HG03103 (cell line): ENCODE measurements at regions not wholly inside any gene's neighbourhood (a gene's known extent, or its start where the extent isn't known, plus 50 kb on each side); places are given as distances from the start of the nearest gene placed in this dataset.

Experiments
- ATAC-seq: cut with Tn5 transposase; IDR thresholded peaks from one replicate; pipeline ENCODE4 v1.9.1; 2021; ENCODE audit warnings: low read depth; ENCODE audit not compliant: unreplicated experiment

DNA sequence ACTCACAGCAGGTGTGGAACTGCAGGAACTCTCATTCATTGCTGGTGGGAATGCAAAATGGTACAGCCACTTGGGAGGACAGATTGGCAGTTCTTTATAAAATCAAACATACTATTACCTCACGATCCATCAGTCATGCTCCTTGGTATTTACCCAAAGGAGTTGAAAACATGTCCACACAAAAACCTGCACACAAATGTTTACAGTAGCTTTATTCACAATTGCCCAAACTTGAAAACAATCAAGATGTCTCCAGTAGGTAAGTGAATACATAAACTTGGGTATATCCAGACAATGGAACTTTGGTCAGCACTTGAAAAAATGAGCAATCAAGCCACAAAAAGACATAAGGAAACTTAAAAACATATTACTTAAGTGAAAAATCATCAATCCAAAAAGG lies 215.5 kb downstream of the IRX1 start:
- ATAC-seq: no peak

DNA sequence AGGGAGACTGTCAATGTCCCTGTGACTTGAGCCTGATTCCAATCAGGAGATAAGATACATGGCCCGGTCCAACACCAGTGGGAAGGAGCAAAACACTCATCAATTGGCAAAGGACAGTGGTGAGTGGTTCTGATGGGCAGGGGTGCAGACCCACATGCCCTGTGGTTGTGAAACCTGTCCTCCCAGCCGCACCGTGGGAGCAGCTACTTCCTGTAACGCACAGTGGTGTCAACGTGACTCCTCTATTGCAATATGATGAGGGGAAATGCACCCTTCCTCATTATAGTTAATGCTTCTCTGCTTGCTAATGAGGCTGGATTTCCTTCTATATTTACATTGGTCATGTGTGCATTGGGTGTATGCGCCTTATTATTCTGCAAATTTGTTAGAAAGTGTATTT lies 223.0 kb downstream of the IRX1 start:
- ATAC-seq: no peak

DNA sequence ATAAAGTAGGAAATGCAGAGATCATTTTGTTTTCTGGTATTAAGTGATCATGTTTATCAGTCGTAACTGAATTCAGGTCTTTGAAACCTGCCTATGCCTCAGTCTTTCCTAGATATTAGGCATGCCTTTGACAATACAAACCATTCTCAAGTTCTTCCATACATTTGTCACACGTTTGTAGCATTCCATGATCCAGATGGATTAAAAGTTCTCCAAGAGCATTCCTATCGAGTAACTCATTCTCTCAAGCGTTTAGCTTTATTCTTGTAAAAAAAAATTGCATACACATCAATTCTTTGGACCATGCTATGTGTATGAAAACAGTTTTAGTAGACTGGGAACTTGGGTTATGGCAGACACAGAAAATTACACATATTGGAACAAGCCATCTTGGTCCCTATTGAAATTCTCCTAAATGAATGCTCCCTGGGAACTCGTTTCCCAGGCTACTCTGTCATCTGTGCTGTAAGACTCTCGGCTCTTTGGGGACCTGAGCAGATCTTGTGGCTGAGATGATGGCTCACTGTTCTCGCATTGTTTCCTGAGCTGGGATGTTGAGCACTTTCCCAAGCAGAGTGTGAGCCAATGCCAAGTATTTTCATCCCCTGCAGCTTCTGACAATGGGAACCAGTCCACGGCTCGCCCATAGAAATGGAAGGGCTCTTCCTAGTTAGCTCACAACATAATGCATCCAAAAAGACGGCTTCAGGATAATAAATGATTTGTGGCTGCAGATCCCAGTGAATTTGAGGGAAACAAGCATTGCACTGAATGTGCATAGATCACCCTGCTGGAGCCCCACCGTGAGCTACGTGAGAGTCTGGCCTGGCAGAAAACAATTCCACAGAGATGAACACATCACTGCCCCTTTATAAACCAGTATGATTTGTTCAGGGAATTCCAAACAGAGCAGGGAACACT lies 230.2 kb downstream of the IRX1 start:
- no peak for ATAC-seq

DNA sequence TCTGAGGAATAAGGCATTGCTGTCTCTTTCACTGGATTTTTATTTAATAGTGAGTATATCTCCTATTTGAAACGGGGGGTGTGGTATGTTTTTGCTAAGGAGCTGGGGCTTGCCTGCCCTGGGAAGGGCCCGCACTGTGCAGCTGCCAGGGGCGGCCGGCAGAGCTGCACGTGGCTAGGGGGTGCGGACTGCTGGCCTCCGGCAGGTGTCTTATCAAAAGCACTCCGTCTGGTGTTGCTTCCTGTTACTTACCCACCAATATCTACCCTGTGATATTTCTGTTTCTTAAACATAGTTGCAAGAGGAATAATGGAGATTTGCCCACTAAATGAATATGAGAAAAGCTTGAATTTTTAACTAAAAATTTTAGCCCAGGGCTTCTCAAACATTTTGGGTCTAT lies 232.0 kb downstream of the IRX1 start:
- no peak for ATAC-seq

DNA sequence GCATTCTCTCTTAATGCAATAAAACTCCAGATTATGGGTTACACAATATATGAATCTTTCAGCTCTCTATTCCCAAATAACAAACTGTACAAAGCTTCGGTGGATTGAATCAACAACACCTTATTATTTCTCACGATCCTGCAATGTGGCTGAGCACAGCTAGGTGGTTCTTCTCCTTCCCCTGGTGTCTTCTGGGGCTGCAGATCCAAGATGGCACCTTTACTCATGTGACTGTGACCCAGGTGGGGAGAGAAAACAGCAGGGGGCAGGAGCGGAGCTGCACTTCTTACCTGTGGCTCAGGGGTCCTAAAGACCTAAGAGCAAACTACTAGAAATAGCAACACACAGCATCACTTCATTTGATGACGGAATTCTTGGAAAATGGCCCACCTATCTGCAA lies 233.1 kb downstream of the IRX1 start:
- no peak for ATAC-seq

DNA sequence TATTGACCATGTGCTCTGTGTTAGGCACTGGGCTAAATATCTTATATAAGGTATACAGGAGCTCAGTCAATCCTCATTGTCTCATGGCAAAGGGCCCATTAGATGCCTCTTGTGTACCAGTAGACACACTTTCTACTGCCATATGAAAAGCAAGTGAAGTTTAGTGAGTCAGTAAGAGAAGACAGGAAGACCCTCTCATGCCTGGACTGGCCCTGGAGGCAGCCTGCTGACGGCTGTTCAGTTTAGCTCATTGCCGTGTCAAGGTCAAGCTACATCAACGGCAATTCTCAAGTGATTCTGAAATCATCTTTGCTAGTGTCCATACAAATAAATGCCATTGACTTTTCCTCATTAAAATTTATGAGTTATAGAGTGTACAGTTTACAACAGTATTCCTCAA lies 237.9 kb downstream of the IRX1 start:
- ATAC-seq: no peak

DNA sequence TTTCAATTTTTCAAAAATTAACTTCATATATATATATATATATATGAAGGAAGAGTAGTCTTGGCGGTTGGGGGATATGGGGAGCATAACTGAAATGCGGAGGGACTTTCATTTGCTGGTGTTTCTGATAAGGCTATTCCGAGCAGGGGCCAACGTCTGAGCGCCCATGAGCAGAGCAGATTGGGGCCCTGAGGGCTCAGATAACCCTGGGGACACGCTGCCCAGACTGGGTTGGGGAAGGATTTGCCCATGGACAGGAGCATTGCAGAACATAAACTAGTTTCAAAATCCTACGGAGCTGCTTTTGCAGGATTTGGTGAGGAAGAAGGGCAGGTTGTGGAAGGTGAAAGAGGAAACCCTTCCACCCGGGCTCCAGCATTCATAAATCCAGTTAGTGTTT lies 240.2 kb downstream of the IRX1 start:
- ATAC-seq: no peak

DNA sequence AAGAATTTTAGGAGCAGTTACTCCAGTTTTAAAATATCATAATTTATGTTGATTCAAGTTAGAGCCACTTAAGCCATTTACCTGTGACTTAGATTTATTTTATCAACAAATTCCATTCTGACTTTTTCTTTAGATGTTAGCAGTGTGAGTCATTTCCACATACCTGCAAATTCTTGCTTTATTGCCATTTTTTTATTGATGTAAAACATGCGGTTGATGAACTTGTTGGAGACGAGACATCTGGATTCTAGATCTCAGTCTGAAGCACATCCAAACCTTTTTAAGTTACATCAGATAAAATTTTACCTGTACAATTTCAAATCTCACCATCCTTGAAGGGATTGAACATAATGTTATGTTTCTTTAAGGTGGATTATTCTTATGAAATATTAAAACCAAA lies 240.9 kb downstream of the IRX1 start:
- ATAC-seq: no peak

DNA sequence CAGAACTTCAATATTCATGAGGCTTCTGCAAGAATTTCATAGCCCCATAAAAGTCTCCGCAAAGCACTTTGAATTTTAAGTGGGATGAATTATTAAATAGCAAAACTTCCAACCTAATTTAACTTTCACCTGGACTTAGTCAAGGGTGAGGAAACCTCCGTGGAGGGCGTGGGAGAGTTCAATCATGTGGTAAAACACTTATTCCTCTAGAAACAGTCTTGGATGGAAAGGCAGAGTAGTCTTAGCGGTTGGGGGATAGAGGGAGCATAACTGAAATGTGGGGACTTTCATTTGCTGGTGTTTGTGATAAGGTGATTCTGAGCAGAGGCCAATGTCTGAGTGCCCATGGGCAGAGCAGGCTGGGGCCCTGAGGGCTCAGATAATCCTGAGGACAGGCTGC lies 241.9 kb downstream of the IRX1 start:
- ATAC-seq: no peak

DNA sequence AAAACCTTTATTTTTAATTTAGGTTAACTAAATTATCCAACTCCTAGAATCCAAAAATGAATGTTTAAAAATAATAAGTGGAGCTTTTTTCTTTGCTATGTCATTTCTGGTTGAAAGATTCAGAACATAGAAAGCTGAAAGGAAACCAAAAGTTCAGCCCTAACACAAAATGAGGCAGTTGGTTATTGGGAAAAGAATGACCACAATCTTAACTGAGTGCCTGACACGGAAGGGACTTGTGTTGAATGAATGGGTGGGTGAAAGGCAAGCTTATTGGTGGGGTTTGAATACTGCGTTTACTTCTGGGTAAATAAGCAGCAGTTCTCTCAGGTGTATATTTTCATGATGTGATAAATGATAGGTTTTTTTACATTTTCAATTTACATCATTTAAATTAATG lies 243.5 kb downstream of the IRX1 start:
- no peak for ATAC-seq

DNA sequence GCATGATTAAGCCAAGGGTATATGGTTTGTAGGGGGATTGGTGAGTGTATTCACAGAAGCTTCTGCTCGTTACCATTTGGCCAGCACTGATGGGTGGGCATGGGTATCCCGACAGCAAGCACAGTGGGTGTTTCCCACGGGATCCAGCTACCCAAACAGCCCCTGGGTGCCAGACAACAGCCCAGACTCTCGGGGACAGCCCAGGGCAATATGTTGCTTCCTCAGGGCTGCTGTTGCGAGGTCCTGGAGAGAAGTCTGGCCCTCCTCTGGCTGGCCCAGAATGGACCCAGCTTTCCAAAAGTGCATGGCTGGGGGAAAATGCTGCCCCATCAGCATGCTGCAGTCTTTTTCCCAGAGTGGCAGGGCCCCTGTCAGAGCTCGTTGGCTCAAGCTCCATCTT lies 247.0 kb downstream of the IRX1 start:
- ATAC-seq: no peak

DNA sequence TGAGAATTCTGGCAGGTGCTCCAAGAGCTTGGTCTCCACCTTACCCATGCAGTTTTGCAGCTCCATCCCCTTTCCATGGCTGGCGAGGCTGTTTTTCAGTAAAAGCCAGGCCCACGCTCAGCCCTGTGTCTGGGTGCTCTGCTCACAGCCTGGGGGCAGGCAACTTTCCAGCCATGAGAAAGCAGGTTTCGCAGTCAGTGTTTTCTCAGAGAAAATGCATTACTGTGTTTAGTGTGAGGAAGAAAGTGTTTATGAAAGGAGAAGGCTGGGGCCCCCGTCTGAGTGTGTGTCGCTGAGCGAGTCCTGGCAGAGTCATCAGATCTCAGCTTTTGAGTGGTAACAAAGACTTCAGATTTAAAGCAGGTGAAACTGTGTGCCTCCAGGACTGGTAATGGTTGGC lies 248.1 kb downstream of the IRX1 start:
- ATAC-seq: no peak

DNA sequence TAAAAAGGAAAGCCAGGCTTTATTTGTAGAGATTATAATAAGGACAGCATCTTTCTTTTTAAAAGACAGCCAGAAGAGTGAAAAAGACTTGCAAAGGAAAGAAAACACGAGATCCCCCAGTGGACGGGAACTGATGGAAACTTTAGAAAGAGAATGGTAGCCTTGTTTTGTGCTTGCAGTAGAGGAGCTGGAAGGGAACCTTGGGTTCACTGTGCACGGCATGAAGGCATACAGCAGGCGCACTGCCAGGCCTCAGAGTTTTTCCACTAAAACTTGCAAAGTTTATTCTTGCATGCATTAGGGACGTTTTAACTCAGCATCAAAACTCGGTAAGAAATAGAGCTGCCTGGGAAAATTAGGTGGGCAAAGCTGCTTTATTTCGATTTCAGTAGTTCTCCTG lies 248.6 kb downstream of the IRX1 start:
- ATAC-seq: no peak

DNA sequence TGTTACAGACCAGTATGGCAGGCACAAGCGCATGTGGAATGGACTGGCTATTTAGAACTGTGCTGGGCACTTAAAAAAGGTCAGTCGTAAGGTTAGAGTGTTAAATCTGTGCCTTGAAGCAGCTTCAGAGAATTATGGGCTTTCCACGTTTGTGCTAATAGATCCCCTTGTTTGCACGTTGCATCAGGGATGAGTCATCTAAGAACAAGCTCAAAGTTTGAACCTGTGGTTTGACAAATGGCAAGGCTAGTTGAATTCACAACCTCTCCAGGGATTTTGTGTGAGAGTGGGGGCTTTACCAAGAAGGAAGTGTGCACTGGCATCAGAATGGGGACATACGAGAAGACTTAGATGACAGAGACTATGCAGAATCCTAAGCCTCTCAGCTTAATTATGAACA lies 249.6 kb downstream of the IRX1 start:
- ATAC-seq: no peak

DNA sequence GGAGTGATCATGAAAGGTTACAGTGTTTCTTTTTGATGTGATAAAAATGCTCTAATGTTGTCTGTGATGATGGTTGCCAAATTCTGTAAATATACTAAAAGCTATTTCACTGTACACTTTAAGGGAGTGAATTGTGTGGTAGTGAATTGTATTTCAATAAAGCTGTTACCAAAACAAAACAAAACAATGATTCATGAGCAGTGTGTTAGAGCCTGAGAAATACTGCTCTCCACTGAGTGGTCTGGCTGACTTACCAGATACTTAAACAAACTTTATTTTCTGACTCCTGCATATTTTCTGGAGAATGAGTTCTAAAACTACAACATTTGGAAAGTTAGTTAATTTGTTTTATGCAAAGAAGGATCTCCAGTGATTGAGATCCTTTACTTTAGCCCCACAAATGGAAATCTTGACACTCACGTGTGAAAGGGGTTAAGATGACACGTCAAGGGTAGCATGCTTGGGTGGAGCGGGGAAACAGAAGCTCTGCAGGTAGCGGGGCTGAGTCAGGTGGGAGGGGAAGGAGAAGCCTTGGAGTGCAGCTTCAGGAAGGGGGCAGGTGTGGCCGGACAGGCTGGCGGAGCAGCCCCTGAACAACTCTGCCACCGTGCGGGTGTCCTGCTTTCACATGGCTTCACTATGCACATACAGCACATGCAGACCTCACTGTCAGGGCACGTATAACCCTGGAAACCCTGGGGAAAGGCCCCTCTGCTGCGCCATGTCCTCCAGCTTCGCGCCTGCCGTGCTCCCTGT lies 256.7 kb downstream of the IRX1 start:
- no peak for ATAC-seq

DNA sequence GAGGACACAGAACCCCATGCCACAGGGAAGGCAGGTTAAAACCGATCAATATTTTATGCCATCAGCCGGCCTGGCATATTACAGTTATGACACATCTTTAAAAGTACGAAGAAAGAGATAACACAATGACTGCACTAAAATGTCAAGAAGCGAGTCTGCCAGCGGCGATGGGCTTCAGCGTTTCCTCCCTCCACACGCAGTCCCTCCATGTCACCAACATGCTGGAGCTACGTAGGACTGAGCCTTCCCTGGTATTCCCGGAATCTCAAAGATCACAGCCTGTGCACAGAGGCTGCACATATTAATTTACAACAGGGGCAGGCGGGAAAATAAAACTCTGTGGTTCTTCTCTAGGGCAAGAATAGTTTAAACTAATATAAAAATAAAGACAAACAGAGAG lies 257.7 kb downstream of the IRX1 start:
- no peak for ATAC-seq

DNA sequence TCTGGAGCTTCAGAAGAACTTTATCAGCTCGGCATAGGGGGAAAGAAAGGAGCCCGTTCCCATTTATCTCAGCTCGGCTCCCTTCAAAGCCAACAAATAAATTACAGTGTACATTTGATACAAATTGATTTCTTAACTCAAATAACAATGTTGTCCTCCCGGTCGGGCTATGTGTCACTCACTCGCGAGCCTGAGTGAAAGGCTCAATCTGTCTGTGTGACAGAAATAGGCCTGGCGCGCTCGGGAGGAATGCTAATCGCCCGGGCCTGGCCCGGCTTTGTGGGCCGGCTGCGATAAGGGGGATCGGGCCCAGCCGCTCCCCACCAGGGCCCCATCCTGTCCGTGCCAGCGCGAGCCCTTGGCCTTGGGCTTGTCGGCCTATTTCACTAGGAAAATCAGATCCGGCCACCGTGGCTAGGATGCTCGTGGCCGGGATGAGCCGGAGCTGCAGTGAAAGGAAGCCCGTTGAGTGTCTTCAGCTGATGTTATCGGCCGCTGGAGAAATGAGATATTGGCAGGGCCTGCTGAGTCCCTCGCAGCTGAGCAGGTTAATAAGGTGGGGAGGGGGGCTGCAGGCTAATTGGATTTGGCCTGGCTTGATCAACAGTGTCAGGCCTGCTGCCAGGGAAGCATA lies 258.7 kb downstream of the IRX1 start:
- ATAC-seq: no peak

DNA sequence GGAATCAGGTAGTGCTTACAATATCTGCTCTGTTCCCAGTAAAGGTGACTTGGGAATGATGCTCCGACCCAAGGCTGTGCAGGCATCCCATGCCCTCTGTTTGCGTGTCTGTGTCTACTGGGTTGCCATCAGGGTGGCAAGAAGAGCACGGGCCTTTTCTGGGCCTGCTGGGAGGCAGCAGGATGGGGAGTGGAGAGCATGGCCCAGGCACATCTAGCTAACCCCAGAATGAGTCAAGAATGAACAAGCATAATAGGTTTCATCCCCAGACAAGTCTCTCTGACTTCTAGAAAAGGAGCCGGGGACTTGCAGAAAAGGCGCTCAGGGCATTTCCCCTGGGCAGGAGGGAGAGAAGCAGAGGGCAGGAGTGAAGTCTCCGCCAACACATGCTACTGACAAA lies 260.4 kb downstream of the IRX1 start:
- no peak for ATAC-seq

DNA sequence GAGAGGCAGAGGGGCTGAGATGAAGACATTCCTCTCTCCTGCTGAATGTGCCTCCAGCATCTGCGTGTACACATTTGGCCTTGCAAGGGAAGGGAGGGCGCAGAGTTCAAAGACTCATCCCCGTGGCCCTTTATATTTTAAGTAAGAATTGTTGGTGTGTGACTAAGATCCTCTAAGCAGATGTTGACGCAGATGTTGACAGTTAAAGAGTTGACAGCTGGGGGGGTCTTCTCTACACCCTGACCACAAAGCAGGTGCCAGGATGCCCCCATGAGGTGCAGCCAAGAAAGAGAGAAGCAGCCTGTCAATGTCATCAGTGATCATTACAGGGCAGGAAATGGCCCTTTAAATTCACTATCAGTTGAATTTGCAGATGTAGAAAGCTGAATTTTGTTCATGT lies 262.9 kb downstream of the IRX1 start:
- ATAC-seq: no peak

DNA sequence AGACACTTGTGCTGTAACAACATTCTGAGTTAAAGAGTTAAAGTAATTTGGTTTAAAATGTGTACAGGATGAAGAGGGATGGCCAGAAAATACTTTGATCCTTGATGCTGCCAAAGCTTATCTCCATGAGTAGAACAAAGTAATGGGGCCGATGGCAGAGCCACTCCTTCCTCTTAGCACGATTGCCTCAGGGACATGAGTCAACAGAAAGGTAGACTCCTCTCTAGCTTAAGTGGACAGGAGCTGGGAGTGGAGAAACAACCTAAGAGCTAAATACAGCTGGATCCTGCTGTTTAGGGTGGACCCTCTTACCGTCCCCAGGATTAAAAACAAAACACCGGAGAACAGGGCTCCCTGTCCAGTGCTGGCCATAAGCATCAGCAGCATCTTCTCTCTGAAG lies 267.3 kb downstream of the IRX1 start:
- no peak for ATAC-seq

DNA sequence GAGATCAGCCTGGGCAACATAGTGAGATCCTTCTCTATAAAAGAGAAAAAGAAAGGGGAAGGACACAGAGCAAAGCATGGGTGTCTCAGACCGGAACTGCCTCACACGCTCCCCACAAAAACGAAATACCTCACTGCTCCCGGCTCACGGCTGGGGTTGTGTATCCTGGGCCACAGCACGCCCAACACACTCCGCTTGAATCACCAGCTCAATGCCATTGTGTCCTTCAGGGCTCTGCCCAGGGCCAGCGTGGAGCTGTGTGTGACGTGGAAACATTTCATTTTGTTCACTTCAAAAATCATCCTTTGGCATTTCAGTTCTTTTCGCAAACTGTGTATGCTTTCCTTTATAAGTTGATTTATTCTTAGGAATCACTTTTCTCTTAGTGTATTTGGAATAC lies 279.5 kb downstream of the IRX1 start:
- ATAC-seq: no peak

DNA sequence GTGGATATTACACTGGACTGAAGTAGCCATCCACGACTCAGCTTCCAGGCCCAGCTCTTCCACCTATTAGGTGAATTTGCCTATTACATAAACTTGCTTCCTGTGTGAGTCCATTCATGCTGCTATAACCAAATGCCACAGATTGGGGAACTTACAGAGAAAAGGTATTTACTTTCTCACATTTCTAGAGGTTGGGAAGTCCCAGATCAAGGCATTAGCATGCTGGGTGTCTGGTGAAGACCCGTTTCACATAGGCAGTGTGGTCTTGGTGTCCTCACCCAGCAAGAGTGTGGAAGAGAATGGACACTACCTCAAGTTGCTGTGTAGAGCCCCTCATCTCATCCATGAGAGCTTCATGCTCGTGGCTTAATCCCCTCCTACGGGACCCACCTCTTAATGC lies 282.6 kb downstream of the IRX1 start:
- no peak for ATAC-seq
